KG1 (cell line): ENCODE measurements at regions not wholly inside any gene's neighbourhood (a gene's known extent, or its start where the extent isn't known, plus 50 kb on each side); places are given as distances from the start of the nearest gene placed in this dataset.
"Not testable (repeated sequence)": the region's sequence is repeated elsewhere in the genome, so short reads cannot be mapped to it uniquely, and the experiment has no call there.

Experiments used
- DNase-seq: peaks from one replicate; lab custom pipeline; 2025; lab: John Stamatoyannopoulos, UW

DNA sequence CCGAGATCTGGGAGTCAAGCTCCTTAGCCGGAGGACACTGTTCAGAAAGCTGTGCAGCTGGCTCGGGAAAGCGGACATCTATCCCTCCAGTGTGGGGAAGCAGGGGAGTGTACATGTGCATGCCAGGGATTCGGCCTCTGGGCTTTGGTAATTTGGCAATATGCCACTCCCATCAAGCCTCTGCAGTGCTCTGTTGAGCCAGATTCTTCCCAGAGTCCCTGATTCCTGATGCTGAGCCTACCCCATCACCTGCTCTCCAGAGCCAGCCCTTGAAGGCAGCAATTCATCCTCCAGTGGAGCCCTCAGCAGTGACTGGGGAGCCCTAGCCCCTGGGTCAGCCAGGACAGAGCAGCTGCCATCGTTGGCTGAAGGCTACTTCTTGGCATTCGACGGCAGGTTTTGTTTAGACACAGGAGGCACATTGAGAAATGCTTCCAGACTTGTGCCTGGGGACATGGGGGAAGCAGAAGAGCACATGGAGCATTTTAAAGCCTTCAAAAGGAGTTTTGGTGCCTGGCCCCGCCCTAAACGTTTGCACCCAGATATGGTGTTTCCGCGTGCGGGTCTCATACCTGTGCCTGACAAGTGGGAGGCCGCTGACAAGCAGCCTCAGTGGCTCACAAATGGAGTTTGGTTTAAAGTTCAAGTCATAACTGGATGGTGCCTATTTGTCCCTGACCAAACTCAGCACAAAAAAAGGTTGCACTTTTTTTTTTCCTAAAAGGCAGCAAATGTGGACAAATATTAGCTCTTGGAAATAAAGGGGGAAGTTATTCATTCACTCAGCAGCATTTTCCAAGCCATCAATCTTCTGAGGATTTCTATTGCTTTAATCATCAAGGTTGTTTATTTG, 272.8 kb downstream of the CYRIA start:
- DNase-seq: no peak

DNA sequence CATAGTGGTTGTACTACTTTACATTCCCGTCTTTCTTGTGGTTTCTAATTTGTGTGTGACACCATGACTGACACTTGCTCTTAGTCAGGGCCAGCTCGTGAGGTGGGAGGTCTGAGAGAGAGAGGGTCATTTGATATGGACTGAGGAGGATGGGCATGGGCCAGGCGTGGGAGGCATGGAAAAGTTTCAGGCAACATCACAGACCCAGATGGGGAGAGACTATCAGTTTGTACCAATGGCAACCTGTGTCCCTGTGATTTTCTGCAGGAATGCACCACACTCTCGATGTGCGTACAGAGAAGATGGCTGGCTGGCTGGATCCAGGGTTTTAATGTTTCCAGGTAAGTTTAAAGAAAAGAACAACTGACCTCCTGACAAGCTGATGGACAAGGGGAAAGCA, 273.6 kb downstream of the CYRIA start:
- DNase-seq: no peak

DNA sequence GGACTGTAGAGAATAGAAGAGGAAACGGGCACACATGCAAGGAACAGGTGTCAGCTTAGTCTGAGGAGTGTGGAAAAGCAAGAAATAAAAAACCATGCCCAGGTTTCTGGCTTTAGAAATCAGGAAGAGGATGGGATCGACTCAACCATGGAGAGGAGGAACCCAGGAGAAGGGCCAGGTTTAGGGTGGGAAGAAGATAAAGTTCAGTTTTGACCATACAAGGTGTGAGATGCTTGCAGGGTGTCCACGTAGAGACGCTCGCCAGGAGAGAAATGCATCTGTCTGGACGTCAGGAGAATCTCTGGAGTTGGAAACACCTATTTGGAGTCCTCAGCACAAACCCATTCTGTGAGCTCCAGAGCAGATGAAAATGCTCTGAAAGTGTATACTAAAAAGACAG, 275.1 kb downstream of the CYRIA start:
- DNase-seq: no peak

DNA sequence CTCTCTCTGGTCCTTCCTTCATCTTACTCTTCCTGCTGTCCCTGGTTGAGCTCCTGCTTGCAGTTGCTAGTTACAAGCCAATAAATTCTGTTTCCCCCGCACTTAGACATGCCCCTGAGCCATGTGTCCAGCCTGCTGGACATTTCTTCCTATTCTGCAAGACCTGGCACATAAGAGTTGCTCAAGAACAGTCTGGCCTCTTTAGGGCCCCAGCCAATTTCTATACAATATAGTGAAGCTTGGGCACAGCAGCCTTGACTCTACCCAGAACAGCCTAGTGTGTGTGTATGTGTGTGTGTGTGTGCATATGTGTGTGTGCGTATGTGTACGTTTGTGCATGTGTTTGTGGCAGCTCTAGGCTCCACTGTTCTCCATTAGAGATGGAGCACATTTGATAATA, 276.0 kb downstream of the CYRIA start:
- DNase-seq: no peak

DNA sequence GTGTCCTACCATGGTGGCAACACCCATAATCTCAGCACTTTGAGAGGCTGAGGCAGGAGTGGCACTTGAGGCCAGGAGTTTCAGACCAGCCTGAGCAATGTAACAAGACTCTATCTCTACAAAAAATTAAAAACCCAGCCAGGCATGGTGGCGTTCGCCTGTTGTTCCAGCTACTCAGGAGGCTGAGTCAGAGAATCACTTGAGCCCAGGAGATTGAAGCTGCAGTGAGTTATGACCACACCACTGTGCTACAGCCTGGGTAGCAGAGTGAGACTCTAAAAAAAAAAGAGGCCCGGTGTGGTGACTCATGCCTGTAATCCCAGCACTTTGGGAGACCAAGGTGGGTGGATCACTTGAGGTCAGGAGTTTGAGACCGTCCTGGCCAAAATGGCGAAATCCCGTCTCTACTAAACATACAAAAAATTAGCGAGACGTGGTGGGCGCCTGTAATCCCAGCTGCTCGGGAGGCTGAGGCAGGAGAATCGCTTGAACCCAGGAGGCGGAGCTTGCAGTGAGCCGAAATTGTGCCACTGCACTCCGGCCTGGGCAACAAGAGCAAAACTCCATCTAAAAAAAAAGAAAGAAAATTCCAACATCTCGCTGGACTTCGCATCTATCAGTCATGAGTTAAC, 277.3 kb downstream of the CYRIA start:
- not testable (repeated sequence) for DNase-seq

DNA sequence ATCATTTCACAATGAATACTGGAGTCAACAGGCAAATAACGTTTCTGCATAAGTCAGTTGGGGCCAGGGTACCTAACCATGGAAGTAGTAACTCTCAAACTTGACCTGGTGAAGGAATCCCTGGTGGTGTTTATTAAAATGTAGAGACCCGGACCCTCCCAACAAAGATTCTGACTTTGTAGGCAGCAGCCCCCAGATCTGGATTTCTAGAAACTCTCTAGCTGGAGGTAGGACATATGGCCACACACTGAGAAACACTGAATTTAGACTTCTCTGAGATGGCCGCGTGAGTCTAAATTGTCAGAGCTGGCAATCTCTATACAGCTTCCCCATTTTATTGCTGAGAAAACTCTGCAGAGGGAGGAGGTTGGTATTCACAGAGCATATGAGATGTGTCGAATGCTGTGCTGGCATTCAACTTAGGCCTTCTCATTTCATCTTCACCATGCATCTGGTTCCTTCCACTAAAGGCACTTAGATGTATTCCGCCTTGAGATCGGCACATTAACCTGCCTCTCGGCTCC, 278.1 kb downstream of the CYRIA start:
- no peak for DNase-seq

DNA sequence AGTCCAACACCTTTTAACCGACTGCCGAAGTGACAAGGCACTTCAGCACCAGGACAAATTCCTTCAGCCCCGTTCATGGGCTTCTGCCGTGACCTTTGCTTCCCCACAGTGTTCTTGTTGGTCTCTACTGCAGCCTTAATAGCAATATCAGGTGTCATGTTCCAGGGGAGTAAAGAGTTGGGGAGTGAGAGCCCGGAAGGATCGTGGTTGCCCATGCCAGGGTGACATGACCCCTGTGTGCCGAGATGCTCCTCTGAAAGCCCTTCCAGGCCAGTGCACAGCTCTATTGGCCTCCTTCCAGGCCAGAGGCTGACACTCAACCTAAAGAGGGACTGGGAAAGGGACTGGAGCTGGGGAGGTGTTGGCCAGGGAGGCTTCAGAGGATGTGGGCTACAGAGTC, 279.2 kb downstream of the CYRIA start:
- no peak for DNase-seq

DNA sequence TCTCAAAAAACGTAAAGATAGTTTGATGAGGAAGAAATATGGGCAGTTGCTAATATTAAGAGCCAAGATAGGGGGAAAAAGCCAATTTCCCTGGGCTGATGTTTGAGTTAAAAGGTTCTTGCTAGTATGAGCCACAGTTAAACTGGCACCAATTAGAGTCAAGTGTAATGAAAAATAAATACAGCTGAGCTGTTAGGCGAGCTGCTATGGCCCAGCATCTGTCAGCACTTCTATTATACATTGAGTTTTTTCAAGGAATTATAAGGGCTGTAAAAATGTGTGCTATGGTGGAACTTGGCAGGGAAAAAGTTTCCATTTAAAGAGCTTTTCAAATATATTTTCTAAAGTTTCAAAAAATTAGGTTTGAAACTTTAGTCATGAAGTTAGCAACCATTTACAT, 279.6 kb downstream of the CYRIA start:
- DNase-seq: no peak

DNA sequence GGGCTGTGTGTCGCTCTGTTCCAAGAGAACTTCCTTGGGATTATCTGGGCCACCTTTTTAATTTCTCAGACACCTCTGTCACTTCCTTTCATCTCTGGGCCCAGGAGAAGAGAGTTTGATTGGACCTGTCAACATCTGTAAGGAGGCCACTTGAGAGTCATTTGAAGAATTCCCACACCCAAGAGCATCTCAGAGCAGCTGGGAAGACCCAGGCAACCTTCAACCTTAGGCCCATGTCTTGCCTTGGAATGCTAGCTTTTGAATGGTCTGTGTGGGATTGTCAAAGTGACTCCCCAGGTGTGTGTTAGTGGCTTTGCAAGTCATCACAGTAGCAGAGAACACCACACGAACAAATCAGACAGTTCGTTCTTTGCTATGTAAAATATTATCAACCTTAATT, 280.3 kb downstream of the CYRIA start:
- no peak for DNase-seq

DNA sequence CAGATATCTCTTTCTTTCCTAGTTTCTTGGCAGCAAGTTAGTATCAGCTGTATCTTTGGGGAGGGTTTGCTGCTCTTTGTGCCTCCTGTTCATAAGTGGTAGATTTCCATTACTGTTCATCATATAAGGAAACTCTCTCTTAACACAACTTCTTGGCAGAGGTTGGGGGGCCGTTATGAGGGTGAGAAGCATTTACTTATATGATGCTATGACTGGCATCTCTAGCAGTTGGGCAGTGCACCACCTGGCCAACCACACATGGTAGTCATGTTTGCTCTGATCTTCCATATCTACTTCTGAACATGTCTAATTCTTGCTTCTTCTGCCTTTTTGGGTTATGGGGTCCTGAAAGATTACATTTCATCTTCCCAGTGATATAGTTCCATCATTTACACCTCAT, 282.2 kb downstream of the CYRIA start:
- no peak for DNase-seq

DNA sequence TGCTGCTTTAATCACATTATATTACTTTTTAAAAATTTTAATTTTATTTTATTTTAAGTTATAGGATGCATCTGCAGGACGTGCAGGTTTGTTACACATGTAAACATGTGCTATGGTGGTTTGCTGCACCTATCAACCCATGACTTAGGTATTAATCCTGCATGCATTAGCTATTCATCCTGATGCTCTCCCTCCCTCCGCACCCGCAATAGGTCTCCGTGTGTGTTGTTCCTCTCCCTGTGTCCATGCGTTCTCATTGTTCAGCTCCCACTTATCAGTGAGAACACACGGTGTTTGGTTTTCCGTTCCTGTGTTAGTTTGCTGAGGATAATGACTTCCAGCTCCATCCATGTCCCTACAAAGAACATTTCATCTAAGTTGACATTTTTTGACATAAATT, 283.2 kb downstream of the CYRIA start:
- no peak for DNase-seq

DNA sequence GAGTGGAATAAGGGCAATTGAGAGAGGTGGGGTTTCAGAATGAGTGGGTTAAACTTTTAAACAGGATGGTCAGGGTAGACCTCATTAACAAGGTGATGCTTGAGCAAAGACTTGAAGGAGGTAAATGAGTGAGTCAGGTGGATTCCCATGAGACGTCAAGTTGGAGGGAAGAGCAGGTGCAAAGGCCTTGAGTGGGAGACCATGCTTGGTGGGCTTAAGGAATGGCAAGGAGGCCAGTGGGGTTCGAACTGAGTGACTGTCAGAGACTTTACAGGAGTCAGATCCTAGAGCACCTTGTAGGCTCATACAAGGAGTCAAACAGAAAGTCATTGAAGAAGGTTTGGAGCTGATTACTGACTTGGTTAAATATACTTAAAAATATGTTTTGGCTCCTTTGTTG, 284.1 kb downstream of the CYRIA start:
- no peak for DNase-seq

DNA sequence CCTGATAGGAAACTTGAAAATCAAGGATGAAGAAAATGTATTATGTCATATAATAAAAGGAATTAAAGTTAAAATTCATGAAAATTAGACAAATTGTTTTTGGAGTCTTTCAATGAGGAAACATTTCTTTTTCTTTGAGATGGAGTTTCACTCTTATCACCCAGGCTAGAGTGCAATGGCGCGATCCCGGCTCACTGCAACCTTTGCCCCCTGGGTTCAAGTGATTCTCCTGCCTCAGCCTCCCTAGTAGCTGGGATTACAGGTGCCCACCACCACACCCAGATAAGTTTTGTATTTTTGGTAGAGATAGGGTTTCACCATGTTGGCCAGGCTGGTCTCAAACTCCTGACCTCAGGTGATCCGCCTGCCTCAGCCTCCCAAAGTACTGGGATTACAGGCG, 285.7 kb downstream of the CYRIA start:
- DNase-seq: not testable (repeated sequence)

DNA sequence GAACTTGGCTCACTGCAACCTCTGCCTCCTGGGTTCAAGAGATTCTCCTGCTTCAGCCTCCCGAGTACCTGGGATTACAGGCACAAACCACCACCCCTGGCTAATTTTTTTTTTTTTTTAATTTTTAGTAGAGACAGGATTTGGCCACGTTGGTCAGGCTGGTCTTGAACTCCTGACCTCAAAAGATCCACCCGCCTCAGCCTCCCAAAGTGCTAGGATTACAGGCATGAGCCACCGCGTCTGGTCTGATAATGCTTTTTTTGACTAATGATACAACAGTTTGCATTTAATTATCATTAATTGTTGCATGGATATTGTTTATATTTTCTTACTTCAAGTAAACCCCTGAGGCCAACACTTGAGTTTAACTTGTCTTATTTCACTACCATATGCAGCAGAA, 286.6 kb downstream of the CYRIA start:
- DNase-seq: not testable (repeated sequence)

DNA sequence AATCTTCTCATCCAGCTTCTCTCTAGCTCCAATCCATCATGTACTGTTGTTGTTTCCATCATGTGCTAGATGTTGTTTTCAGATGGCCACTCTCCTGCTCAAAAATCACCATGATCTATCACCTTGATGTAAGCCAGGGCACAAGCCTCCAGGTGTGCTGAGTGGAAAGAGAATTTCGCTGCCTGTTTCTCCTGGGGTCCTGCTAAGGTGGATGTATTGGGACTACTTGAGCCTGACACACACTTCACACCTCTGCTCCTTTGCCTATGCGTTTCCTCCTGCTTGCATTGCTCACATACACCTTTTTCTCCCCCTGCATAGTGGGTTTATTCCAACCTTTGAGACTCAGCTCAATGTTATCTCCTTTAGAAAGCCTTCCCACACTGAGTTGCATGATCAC, 287.6 kb downstream of the CYRIA start:
- DNase-seq: no peak

DNA sequence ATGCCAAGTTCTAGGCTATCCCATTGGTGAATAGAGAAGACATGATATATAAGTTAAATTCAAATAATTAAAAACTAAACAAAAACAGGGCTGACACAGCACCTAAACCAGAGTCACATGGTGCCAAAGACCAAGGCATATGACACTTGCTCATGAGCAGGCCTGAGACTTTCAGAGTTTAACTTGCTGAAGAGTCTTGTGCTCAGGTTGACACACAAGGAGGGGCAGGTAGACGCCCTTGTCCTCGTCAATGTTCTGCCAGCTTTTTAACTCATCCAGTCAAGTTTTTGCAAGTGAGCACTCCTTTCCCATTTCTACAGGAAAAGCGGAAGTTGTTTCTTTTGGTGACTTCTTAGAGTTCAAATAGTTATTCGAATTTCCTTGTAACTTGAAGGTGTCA, 289.7 kb downstream of the CYRIA start:
- no peak for DNase-seq

DNA sequence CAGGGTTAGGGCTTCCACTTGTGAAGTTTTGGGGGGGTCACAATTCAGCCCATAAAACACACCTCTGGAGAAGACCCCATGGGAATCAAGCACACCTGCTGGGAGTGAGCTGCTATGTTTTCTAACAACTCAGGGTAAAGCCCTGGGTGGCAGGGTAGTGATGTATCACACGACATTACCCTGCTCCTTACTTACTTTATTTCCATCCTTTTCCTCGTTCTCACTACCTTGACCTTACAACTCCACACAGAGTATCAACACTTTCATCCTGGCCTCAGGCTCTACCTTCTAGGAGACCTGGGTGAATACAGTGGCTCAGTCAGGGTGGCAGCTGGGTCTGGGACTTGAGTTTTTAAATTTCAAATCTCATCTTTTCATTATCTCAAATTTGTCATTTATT, 290.3 kb downstream of the CYRIA start:
- DNase-seq: no peak

DNA sequence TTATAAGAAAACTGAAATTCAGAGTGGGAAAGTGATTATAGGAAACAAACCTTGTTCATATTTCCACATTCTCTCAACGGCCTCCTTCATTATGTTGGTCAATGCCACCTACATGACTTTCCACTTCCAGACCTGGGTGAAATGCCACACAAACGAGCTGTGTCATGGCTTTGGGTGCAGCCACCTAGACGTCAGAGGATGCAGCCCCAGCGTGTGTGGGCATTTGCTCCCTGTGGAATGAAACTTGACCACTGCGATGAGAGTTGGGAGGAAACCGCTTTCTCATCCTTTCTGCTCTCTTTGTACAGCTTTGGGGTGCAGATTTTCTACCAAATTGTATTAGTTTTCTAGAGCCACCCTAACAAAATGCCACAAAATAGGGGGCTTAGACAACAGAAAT, 291.0 kb downstream of the CYRIA start:
- DNase-seq: no peak

DNA sequence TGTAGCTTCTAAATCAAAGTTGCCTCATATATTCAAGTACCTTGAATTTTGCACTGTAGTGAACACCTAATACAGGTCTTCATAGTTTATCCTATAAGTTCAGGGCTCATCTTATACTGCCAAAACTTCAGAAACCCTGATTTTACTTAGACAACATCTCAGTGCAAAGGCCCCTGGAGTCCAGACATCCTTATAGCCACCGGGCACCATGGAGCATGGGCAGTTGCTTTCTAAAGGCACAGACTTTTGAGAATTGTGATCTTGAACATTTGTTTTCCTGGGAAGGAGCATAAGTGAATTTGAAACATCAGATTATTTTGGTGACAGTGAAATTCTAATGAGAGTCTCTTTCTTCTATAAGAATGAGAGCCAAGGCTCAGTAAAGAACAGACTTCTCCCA, 292.3 kb downstream of the CYRIA start:
- no peak for DNase-seq

DNA sequence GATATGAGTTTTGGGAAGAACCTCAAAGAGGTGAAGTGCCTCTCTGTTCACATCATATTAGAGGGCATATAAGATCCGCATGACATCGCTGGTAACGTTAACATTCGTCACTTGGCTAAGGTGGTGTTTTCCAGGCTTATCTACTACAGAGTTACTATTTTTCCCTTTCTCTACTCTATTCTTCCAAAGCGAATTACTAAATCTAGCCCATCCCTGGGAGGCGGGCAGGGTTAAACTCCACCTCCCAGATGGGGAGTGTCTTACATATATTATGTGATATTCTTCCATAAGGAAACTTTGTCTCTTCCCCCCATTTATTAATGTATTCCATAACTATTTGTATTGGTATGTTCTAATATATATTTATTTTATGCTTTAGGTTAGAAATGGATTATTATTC, 293.9 kb downstream of the CYRIA start:
- DNase-seq: no peak

DNA sequence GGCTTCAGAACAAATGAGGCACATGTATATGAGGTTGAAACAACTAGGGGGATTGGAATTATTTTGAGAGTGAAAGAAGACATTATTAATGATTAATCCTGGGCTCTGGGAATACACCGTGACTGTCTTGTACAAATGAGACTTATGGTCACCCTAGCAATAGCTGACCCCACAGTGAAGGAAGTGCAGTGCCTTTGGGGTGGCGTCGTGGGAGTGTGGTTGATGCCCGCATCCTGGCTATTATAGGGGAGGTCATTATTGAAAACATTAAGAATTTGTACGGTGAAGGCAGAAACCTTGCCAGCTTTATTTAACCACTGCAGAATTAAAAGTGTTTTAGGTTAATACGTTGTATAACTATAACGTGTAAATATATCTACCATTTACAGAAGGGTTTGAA, 296.7 kb downstream of the CYRIA start:
- DNase-seq: no peak

DNA sequence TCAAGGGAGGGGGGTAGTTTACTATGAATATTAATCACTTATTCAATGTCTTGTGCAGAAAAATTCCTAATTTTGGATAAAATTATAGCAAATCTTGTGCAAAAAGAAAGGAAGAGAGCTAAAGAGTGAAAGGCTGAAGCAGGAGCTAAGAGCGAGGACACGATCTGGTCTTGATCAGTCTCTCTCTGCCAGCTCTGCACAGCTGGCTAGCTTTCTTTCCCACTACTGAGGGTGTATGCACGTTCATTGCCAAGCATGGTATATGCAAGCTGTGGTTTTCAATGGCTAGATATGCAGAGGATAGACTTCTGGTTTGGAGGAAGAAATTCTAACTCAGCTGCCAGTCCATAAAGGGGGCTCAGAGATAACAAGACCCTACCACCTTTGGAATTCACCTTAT, 297.3 kb downstream of the CYRIA start:
- no peak for DNase-seq

DNA sequence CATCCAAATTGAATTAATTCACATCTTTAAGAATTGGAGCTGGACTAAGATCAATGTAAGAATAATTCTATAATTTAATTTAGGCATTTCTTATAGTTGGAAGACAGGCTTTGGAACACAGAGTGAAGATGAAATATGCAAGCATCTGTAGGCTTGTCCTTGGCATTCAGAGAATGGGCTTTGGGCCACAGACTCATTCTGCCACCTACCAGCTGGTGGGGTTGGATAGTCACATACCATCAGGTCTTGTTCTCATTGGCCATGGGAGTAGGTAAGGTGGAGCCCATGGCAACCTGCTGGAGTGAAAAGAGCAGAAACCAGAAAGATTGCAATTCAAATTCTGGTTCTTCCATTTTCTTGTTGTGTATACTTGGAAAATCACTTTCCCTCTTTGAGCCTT, 300.3 kb downstream of the CYRIA start:
- DNase-seq: no peak

DNA sequence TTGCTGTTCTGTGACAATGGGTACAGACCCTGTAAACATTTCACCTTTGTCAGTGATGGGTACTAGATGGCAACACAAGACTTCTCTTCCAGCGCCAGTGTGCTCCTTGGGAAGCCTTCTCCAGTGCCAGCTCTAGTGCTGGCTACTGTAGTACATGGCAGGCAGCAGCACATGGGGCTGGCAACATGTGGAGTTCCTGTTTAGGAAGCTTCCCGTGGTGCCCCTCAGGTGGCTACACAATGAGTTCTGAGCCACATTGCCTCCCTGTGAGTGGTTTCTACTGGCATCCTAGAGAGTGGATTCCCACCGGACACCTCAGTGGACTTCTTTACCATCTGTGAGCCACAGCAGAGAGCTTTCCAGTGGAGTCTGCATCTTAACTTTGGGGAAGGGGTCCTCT, 302.1 kb downstream of the CYRIA start:
- no peak for DNase-seq
